Body of pancreas (tissue), 4 donors: ENCODE measurements at regions not wholly inside any gene's neighbourhood (a gene's known extent, or its start where the extent isn't known, plus 50 kb on each side); places are given as distances from the start of the nearest gene placed in this dataset.
"Not testable (repeated sequence)": the region's sequence is repeated elsewhere in the genome, so short reads cannot be mapped to it uniquely, and the experiment has no call there.

Experiments
- ATAC-seq: fragments of 150-250 bp; one replicate; pipeline ENCODE4 v1.9.1; 2016
- DNase-seq, 4 donors: peaks; one replicate each; pipeline ENCODE4 v3.0.0-alpha.2; 2019
- H3K27ac ChIP-seq, 4 donors: fragments of 200-600 bp; sonication (generic); 1 replicate in 3 of 4; 2 replicates in 1 of 4; pipeline versions ENCODE4 v1.5.1 to v1.6.1; 2016 to 2019; ENCODE audit warnings: mild to moderate bottlenecking in 1 of 4, mixed read lengths in 1 of 4, moderate library complexity in 1 of 4
- H3K27me3 ChIP-seq, 2 donors: fragments of 200-600 bp; sonication (generic); one replicate each; pipeline ENCODE4 v1.6.0; 2016; ENCODE audit warnings: mild to moderate bottlenecking in 1 of 2
- H3K36me3 ChIP-seq, 2 donors: fragments of 200-600 bp; sonication (generic); replicated peaks in 1 of 2; 2 replicates each; pipeline ENCODE4 v1.5.1; 2016; ENCODE audit warnings: low read depth in 2 of 2; ENCODE audit not compliant: insufficient read depth in 1 of 2
- H3K4me1 ChIP-seq: fragments of 200-600 bp; sonication (generic); one replicate; pipeline ENCODE4 v1.6.0; 2016
- H3K4me3 ChIP-seq, 2 donors: fragments of 200-600 bp; sonication (generic); 1 replicate in 1 of 2; 2 replicates in 1 of 2; pipeline ENCODE4 v1.5.1; 2016 to 2019
- H3K9me3 ChIP-seq, 3 donors: fragments of 200-600 bp; sonication (generic); 1 replicate in 2 of 3; 2 replicates in 1 of 3; pipeline ENCODE4 v1.5.1; 2016
- CTCF ChIP-seq, 7 experiments: fragments of 450-650 bp in 4 of 7; fragments of 200-600 bp in 3 of 7; sonication (generic) in 3 of 7; IDR thresholded peaks; one replicate each; pipeline ENCODE4 v1.5.1; 2016 to 2019; ENCODE audit warnings: antibody characterized with exemption in 7 of 7
- POLR2A ChIP-seq, 3 donors: fragments of 450-650 bp; IDR thresholded peaks; one replicate each; pipeline ENCODE4 v1.6.1; 2016; ENCODE audit warnings: antibody characterized with exemption in 3 of 3, mild to moderate bottlenecking in 2 of 3
- WGBS, 2 donors: methylation state at CpG; one replicate each; pipeline ENCODE4 v1.1.5; 2017; 5-methylcytosine and 5-hydroxymethylcytosine counted together
- intact Hi-C: fragments of 100-400 bp; cut with DNase I; formaldehyde crosslinking; loops from one replicate; pipeline ENCODE4 v1.15.1; 2023

GRCh38 chr5:56298336-56299090, 65.4 kb upstream of the ANKRD55 start:
- intact Hi-C loops, result no loop called here
- Histone ChIP-seq H3K27ac (no peak overlapping the region), H3K4me3 (no peak overlapping the region), H3K9me3 (no peaks in the 10 kb centered on the region), H3K36me3 (no peaks in the 10 kb centered on the region), H3K4me1 (peaks cover 4% of the 10 kb centered on the region), H3K27me3 (no peaks in the 10 kb centered on the region)
- ATAC-seq (no peak), DNase-seq (no peak)
- WGBS, 2 donors, result 83 to 88% methylated on average over 8 of the region's 8 CpGs
- TF ChIP-seq CTCF (IDR thresholded peaks at IDR 0.05), result no peak
- no peak for TF ChIP-seq POLR2A (IDR thresholded peaks at IDR 0.05)

GRCh38 chr5:56297851-56298250, 64.7 kb upstream of the ANKRD55 start:
- no peaks in the 10 kb centered on the region for H3K27me3 ChIP-seq
- no peak overlapping the region for H3K4me3 ChIP-seq
- DNase-seq (no peak), ATAC-seq (no peak)
- H3K36me3 ChIP-seq, result no peaks in the 10 kb centered on the region
- no peaks in the 10 kb centered on the region for H3K9me3 ChIP-seq
- no peak overlapping the region for H3K27ac ChIP-seq
- WGBS, 2 donors, result 23 to 36% methylated on average over 2 of the region's 2 CpGs
- intact Hi-C loops, result no loop called here
- peaks cover 4% of the 10 kb centered on the region for H3K4me1 ChIP-seq
- TF ChIP-seq CTCF (IDR thresholded peaks at IDR 0.05), result no peak

- H3K36me3 ChIP-seq, intact Hi-C loops, H3K27ac ChIP-seq, ATAC-seq, H3K27me3 ChIP-seq, H3K9me3 ChIP-seq, DNase-seq, H3K4me3 ChIP-seq: not testable (repeated sequence)
- WGBS, 2 donors, result 95 to 98% methylated on average over 6 to 12 of the region's 23 CpGs
- peaks cover 15% of the 10 kb centered on the region for H3K4me1 ChIP-seq
Observed at GRCh38 chr5:56295311-56295710, 62.2 kb upstream of the ANKRD55 start.

- Histone ChIP-seq H3K27ac (no peak overlapping the region), H3K4me1 (peaks cover 23% of the 10 kb centered on the region), H3K4me3 (no peak overlapping the region), H3K27me3 (no peaks in the 10 kb centered on the region), H3K36me3 (no peaks in the 10 kb centered on the region), H3K9me3 (no peaks in the 10 kb centered on the region)
- intact Hi-C loops, result no loop called here
- DNase-seq (no peak), ATAC-seq (no peak)
- TF ChIP-seq CTCF (IDR thresholded peaks at IDR 0.05) (no peak), POLR2A (IDR thresholded peaks at IDR 0.05) (no peak)
- WGBS, 2 donors, result 83 to 86% methylated on average over 2 of the region's 2 CpGs
Observed at GRCh38 chr5:56294354-56294753, 61.2 kb upstream of the ANKRD55 start.

GRCh38 chr5:56292874-56293273, 59.7 kb upstream of the ANKRD55 start:
- intact Hi-C loops, H3K27ac ChIP-seq, ATAC-seq, H3K4me3 ChIP-seq, H3K9me3 ChIP-seq, H3K36me3 ChIP-seq, DNase-seq, H3K27me3 ChIP-seq: not testable (repeated sequence)
- 73 to 75% methylated on average over 2 of the region's 2 CpGs for WGBS, 2 donors
- peaks cover 33% of the 10 kb centered on the region for H3K4me1 ChIP-seq
